ENCODE measurements at regions not wholly inside any gene's neighbourhood (a gene's known extent, or its start where the extent isn't known, plus 50 kb on each side); places are given as distances from the start of the nearest gene placed in this dataset.

DNA sequence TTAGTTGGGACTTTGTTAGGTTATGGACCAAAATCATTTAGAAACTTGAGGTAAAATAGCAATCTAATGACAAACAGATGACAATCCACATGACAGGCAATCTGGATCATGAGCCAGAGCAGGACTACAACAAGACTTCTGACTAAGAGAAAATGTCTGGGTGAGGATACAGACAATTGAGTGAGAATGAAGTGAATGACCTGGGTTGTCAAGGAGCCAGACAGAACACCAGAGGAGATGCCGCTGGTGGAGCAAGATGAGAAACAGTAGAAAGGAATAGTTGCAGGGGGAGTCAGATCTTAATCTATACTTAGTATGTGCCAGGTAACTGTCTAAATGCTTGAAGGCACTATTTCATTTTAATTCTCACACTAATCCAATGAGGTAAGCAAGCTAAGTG, 277.8 kb downstream of the PRELID2 start:
- H3K4me3 ChIP-seq = no peak overlapping the region
- DNase-seq = no peak

GRCh38 chr5:145554399-145554798, 280.7 kb downstream of the PRELID2 start:
- no peak overlapping the region for H3K9ac ChIP-seq (ENCODE audit: insufficient read depth in 1 of 2, low read length in 2 of 2)
- no peak overlapping the region for H3K27ac ChIP-seq (ENCODE audit: low read depth in 1 of 2, low read length in 1 of 2)
- ATAC-seq (ENCODE audit: insufficient read depth, low FRiP score) = no peak
- H3K4me1 ChIP-seq (ENCODE audit: control insufficient read depth in 5 of 5, insufficient read depth in 5 of 5, low read length in 5 of 5) = no peaks in the 10 kb centered on the region
- no peak overlapping the region for H3K4me3 ChIP-seq
- DNase-seq = no peak
- H3K27me3 ChIP-seq (ENCODE audit: control insufficient read depth in 3 of 3, insufficient read depth in 3 of 3, low read length in 2 of 3) = no peaks in the 10 kb centered on the region
- no peaks in the 10 kb centered on the region for H3K36me3 ChIP-seq (ENCODE audit: control insufficient read depth in 4 of 4, insufficient read depth in 4 of 4, low read length in 4 of 4)
- H3K9me3 ChIP-seq (ENCODE audit: control insufficient read depth in 4 of 4, insufficient read depth in 3 of 4, low read length in 3 of 4) = peaks cover 0 to 2% (median 0%) of the 10 kb centered on the region in 4 donors
- TF ChIP-seq, protein P1, sequence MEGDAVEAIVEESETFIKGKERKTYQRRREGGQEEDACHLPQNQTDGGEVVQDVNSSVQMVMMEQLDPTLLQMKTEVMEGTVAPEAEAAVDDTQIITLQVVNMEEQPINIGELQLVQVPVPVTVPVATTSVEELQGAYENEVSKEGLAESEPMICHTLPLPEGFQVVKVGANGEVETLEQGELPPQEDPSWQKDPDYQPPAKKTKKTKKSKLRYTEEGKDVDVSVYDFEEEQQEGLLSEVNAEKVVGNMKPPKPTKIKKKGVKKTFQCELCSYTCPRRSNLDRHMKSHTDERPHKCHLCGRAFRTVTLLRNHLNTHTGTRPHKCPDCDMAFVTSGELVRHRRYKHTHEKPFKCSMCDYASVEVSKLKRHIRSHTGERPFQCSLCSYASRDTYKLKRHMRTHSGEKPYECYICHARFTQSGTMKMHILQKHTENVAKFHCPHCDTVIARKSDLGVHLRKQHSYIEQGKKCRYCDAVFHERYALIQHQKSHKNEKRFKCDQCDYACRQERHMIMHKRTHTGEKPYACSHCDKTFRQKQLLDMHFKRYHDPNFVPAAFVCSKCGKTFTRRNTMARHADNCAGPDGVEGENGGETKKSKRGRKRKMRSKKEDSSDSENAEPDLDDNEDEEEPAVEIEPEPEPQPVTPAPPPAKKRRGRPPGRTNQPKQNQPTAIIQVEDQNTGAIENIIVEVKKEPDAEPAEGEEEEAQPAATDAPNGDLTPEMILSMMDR (IDR thresholded peaks at IDR 0.05; ENCODE audit: control extremely low read depth, extremely low read depth) = no peak

More for the DNA sequence above, 277.8 kb downstream of the PRELID2 start:
- 74 to 88% methylated on average over 1 of the region's 1 CpG for WGBS, 2 donors
- H3K27me3 ChIP-seq (ENCODE audit: control insufficient read depth in 3 of 3, insufficient read depth in 3 of 3, low read length in 2 of 3) = no peaks in the 10 kb centered on the region
- no peaks in the 10 kb centered on the region for H3K36me3 ChIP-seq (ENCODE audit: control insufficient read depth in 4 of 4, insufficient read depth in 4 of 4, low read length in 4 of 4)
- ATAC-seq (ENCODE audit: insufficient read depth, low FRiP score) = no peak
- TF ChIP-seq, protein P1 (IDR thresholded peaks at IDR 0.05; ENCODE audit: control extremely low read depth, extremely low read depth) = no peak
- H3K9ac ChIP-seq (ENCODE audit: insufficient read depth in 1 of 2, low read length in 2 of 2) = no peak overlapping the region
- peaks cover 0 to 2% (median 0%) of the 10 kb centered on the region in 4 donors for H3K9me3 ChIP-seq (ENCODE audit: control insufficient read depth in 4 of 4, insufficient read depth in 3 of 4, low read length in 3 of 4)
- H3K27ac ChIP-seq (ENCODE audit: low read depth in 1 of 2, low read length in 1 of 2) = no peak overlapping the region
- no peaks in the 10 kb centered on the region for H3K4me1 ChIP-seq (ENCODE audit: control insufficient read depth in 5 of 5, insufficient read depth in 5 of 5, low read length in 5 of 5)

- ATAC-seq (ENCODE audit: insufficient read depth, low FRiP score) (no peak), DNase-seq (no peak)
- Histone ChIP-seq H3K27me3 (ENCODE audit: control insufficient read depth in 3 of 3, insufficient read depth in 3 of 3, low read length in 2 of 3) (no peaks in the 10 kb centered on the region), H3K9me3 (ENCODE audit: control insufficient read depth in 4 of 4, insufficient read depth in 3 of 4, low read length in 3 of 4) (peaks cover 0 to 2% (median 0%) of the 10 kb centered on the region in 4 donors), H3K9ac (ENCODE audit: insufficient read depth in 1 of 2, low read length in 2 of 2) (no peak overlapping the region), H3K36me3 (ENCODE audit: control insufficient read depth in 4 of 4, insufficient read depth in 4 of 4, low read length in 4 of 4) (no peaks in the 10 kb centered on the region), H3K4me1 (ENCODE audit: control insufficient read depth in 5 of 5, insufficient read depth in 5 of 5, low read length in 5 of 5) (peaks cover 0 to under 1% (median 0%) of the 10 kb centered on the region in 5 donors), H3K4me3 (no peak overlapping the region), H3K27ac (ENCODE audit: low read depth in 1 of 2, low read length in 1 of 2) (no peak overlapping the region)
- 90 to 93% methylated on average over 2 of the region's 2 CpGs for WGBS, 2 donors
- TF ChIP-seq, protein P1 (IDR thresholded peaks at IDR 0.05; ENCODE audit: control extremely low read depth, extremely low read depth) = no peak
These were observed 282.0 kb downstream of the PRELID2 start for GRCh38 chr5:145553177-145553576.

- Histone ChIP-seq H3K36me3 (ENCODE audit: control insufficient read depth in 4 of 4, insufficient read depth in 4 of 4, low read length in 4 of 4) (no peaks in the 10 kb centered on the region), H3K9me3 (ENCODE audit: control insufficient read depth in 4 of 4, insufficient read depth in 3 of 4, low read length in 3 of 4) (peaks cover 0 to 2% (median 0%) of the 10 kb centered on the region in 4 donors), H3K27me3 (ENCODE audit: control insufficient read depth in 3 of 3, insufficient read depth in 3 of 3, low read length in 2 of 3) (no peaks in the 10 kb centered on the region), H3K4me1 (ENCODE audit: control insufficient read depth in 5 of 5, insufficient read depth in 5 of 5, low read length in 5 of 5) (peaks cover 0 to 6% (median 0%) of the 10 kb centered on the region in 5 donors), H3K9ac (ENCODE audit: insufficient read depth in 1 of 2, low read length in 2 of 2) (no peak overlapping the region), H3K27ac (ENCODE audit: low read depth in 1 of 2, low read length in 1 of 2) (no peak overlapping the region), H3K4me3 (no peak overlapping the region)
- ATAC-seq (ENCODE audit: insufficient read depth, low FRiP score) = no peak
- TF ChIP-seq, protein P1 (IDR thresholded peaks at IDR 0.05; ENCODE audit: control extremely low read depth, extremely low read depth) = no peak
- WGBS, 2 donors = 84 to 100% methylated on average over 1 of the region's 1 CpG
- no peak for DNase-seq
These were observed 283.4 kb downstream of the PRELID2 start for GRCh38 chr5:145551714-145552113.

All from lung (tissue), 11 donors.